ENCODE measurements at regions not wholly inside any gene's neighbourhood (a gene's known extent, or its start where the extent isn't known, plus 50 kb on each side); places are given as distances from the start of the nearest gene placed in this dataset.
A peak's percentile ranks its signal among the peaks of the same experiment; 100 is the strongest.
"Not testable (repeated sequence)": the region's sequence is repeated elsewhere in the genome, so short reads cannot be mapped to it uniquely, and the experiment has no call there.

DNA sequence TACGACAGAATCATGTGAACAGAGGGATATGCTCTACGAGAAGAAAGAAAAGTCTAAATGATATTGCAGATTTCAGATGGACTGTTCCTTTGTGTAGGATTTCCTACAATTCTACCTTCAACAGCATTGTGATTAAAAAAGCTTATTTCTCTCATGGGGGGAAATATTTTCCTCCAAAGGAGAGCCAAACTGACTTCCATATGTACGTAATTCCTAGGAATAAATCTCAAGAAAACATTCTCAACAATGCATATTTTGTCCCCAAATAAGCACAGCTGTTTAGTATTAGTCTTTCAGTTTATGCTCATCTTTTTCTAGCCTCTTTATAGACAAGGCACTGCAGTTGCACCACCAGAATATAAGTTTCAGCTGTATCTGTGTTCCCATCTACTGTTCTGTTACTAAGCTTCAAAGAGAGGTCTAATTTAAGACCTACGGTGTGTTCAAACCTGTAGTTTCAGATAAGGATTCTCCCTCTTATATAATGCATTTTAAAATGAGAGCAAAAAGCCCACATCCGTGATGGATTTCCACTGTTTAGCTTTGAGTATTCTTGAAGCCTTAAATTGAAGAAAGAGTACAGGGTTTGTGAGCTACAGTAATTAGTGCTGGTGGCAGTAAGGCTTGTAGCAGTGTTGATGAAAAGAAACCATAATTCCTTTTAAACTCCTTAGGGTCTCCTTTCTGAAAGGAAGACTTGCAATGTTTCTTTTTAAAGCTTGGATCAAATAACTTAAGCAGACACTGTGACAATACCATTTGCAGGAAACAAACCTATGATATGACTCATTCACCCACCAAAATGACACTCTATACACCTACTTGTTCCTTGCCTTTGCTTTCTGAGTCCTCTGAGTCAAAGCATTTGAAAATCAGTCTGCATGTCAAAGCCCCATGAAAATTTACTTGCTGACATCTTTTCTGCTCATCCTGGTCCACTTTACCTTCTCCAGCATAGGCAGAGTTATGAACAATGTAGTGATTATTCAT, 754.1 kb downstream of the NOVA1 start:
- DNase-seq, result no peak

DNA sequence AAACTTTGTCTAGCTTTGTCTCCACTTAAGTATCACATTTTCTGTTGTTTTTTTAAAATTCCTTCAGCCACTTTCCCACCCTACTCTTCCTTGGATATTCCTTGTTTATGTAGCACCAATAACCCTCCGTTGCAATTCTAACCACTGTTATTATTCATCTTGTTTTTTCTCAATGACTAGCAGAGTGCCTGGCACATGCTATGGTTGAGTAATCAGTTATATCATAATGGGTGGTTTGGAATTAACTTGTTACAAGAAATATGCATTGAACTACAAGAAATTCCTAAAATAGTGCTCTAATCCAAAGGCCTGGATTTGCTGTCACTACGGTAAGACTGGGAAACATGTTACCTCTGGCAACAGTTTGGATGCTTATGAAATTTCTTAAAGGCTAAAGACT, 756.6 kb downstream of the NOVA1 start:
- no peak for DNase-seq

DNA sequence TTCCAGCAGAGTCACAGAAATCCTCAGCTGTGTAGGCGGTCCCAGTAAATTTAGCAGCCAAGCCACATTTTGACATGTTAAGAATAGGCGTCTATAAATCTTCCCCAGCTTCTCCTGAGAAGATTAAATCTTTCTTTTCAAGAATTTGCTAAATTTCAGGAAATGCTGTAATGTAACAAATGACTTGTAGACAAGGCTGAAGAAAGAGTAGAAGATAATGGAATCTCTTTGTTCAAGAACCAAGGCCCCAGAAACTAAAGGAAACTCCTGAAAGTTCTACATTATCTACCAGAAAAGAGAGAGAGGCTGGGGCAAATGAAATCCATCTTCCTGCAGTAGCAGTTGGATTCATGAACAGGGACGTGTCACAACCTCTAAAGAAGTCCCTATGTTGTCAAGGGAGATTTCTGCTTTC, 760.3 kb downstream of the NOVA1 start:
- no peak for DNase-seq

DNA sequence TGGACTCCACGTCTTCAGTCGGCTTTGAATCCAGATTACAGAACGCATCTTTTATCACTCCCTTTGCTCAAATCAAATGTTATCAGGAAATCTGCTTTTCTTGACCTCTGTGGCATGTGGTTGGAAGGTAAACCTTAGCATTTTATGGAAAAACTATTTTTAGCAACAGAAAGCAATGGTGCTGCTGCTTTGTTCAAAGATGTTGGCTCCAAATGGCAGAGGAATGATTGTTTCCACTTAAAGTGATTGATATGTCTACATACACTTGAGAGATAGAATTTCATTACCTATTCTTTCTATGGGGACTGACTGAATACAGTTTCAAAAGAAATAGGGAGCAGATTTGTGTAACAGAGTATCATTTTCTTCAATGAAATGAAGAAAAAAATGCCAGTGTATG, 761.2 kb downstream of the NOVA1 start:
- peak; percentile 6 to 33 for DNase-seq

GRCh38 chr14:25833341-25834126, 764.3 kb downstream of the NOVA1 start:
- DNase-seq, result peak; percentile 78 to 90

- DNase-seq, result peak in 1 of 2 experiments; percentile 7
These were observed 765.2 kb downstream of the NOVA1 start for GRCh38 chr14:25832585-25832984.

- DNase-seq, result no peak
These were observed 769.3 kb downstream of the NOVA1 start for GRCh38 chr14:25828562-25828961.

- DNase-seq, result no peak
These were observed 771.7 kb downstream of the NOVA1 start for GRCh38 chr14:25826105-25826504.

DNA sequence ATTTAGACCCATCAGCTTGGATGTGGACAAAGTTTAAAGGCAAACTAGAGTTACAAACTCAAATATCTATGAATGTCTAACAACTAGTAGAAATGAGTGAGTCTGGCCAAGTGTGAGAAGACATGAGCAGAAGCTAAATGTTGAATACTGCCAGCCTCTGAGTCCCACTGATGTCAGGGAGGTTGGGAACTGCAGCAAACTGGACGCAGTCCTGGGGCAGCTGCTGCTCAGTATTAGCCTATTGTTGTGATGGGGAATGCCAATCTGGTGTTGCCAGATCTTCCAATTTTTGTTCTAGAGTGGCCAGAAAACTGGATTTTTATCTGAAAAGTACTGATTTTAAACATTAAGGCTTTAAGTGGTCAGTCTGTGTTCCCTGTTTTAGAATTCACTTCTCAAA, 770.4 kb upstream of the STXBP6 start:
- DNase-seq, result no peak

DNA sequence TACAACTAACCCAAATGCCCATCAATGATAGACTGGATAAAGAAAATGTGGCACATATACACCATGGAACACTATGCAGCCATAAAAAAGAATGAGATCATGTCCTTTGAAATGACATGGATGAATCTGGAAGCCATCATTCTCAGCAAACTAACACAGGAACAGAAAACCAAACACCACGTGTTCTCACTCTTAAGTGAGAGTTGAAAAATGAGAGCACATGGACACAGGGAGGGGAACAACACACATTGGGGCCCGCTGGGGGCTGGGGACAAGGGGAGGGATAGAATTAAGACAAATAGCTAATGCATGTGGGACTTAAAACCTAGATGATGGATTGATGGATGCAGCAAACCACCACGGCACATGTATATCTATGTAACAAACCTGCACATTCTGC, 764.7 kb upstream of the STXBP6 start:
- DNase-seq, result not testable (repeated sequence)

GRCh38 chr14:25803386-25804018, 753.6 kb upstream of the STXBP6 start:
- DNase-seq, result no peak

GRCh38 chr14:25800841-25801240, 750.9 kb upstream of the STXBP6 start:
- DNase-seq, result no peak

- DNase-seq, result no peak
These were observed 738.3 kb upstream of the STXBP6 start for GRCh38 chr14:25788252-25788651.

DNA sequence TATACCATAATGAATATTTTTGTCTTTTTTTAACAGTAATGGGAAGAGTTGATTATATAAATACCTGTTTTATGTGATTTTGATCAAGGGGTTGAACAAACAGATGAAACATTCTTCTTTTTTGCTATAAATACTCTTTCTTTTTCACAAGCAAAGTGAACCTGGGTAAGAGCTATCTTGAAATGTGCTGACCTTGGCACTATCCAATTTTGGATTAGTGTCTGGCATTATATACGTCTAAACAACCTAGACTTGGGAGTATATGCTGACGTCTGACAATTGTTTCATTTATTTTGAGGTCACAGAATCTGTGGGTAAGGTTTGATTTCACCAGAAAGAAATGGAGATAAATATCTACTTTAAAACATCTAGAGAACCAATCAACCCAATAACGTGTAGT, 716.0 kb upstream of the STXBP6 start:
- no peak for DNase-seq

- no peak for DNase-seq
These were observed 710.1 kb upstream of the STXBP6 start for GRCh38 chr14:25759920-25760655.

- no peak for DNase-seq
These were observed 709.3 kb upstream of the STXBP6 start for GRCh38 chr14:25759256-25759655.

DNA sequence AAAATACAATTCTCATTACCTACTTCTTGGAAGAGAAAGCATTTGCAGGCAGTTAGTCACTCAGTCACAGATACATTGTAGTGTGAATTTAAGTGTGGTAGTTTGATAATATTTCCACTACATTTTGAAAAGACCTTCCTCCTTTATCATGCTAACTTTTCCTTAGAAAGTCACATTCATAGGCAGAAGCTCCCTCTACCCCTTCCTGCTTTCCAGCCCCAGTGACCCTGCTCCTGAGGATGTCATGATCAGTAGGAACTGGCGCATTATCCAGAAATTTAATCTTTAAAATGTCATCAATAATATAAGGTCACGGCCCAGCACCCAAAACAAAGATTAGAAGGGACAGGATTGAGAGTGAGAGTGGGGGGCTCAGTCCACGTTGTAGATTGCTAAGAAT, 707.4 kb upstream of the STXBP6 start:
- DNase-seq, result no peak

- no peak for DNase-seq
These were observed 706.9 kb upstream of the STXBP6 start for GRCh38 chr14:25756876-25757275.

DNA sequence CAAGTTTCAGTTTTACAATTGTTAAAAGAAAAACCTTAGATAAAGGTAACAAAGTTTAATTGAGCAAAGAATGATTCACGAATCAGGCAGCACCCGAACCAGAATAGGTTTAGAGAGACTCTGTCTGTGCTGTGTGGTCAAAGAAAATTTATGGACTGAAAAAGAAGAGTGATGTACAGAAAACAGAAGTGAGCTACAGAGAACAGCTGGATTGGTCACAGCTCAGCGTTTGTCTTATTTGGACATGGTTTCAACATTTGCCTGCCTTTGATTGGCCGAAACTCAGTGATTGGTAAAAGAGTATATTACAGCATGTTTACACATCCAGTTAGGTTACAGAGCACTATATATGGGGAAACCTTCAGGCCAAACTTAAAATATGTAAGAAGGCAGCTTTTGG, 703.2 kb upstream of the STXBP6 start:
- no peak for DNase-seq

- no peak for DNase-seq
These were observed 700.5 kb upstream of the STXBP6 start for GRCh38 chr14:25750436-25750835.
